ENCODE measurements at regions not wholly inside any gene's neighbourhood (a gene's known extent, or its start where the extent isn't known, plus 50 kb on each side); places are given as distances from the start of the nearest gene placed in this dataset.

DNA sequence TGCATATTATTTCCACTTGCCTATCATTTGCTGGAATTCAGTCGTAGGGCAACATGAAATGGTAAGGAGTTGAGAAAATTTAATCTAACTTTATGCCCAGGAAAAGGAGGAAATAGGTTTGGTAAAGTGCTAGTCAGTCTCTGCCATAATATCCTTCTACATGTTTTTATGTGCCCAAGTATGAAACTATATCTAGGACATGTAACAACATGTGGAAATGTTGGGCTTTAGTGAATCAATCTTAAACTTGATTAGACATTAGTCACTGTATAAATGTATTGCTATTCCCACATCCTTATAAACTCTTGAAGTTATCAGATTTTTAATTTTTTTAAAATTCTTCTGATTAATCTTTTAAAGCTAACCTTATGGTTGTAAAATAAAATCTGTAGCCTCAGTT, 204.7 kb upstream of the ZRANB2 start:
- TF ChIP-seq, protein P1, sequence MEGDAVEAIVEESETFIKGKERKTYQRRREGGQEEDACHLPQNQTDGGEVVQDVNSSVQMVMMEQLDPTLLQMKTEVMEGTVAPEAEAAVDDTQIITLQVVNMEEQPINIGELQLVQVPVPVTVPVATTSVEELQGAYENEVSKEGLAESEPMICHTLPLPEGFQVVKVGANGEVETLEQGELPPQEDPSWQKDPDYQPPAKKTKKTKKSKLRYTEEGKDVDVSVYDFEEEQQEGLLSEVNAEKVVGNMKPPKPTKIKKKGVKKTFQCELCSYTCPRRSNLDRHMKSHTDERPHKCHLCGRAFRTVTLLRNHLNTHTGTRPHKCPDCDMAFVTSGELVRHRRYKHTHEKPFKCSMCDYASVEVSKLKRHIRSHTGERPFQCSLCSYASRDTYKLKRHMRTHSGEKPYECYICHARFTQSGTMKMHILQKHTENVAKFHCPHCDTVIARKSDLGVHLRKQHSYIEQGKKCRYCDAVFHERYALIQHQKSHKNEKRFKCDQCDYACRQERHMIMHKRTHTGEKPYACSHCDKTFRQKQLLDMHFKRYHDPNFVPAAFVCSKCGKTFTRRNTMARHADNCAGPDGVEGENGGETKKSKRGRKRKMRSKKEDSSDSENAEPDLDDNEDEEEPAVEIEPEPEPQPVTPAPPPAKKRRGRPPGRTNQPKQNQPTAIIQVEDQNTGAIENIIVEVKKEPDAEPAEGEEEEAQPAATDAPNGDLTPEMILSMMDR (conservative IDR thresholded peaks at IDR 0.05; ENCODE audit: low read depth, low read length), result no peak
- no peak for TF ChIP-seq EZH2 (IDR thresholded peaks at IDR 0.05; ENCODE audit: low read length, unreplicated experiment)

Data from PC-3 (cell line).